ENCODE measurements at regions not wholly inside any gene's neighbourhood (a gene's known extent, or its start where the extent isn't known, plus 50 kb on each side); places are given as distances from the start of the nearest gene placed in this dataset.

- 93 to 96% methylated on average over 3 of the region's 3 CpGs for WGBS, 2 donors
- no peak for DNase-seq (ENCODE audit: low spot score in 2 of 2)
- no peak overlapping the region for H3K4me3 ChIP-seq
- TF ChIP-seq CTCF (IDR thresholded peaks at IDR 0.05) (no peak), POLR2A (IDR thresholded peaks at IDR 0.05) (no peak), EP300 (IDR thresholded peaks at IDR 0.05) (no peak)
- H3K27ac ChIP-seq, result no peak overlapping the region
- H3K36me3 ChIP-seq, result no peaks in the 10 kb centered on the region
- H3K9me3 ChIP-seq, result no peaks in the 10 kb centered on the region
- H3K27me3 ChIP-seq, result no peaks in the 10 kb centered on the region
- H3K4me1 ChIP-seq, result peaks cover 0 to 6% (median 0%) of the 10 kb centered on the region in 4 donors
Measured at GRCh38 chr4:71243091-71243833, 95.6 kb upstream of the SLC4A4 start.

GRCh38 chr4:71247706-71248105 lies 91.1 kb upstream of the SLC4A4 start:
- Histone ChIP-seq H3K27ac (no peak overlapping the region), H3K9me3 (no peaks in the 10 kb centered on the region), H3K27me3 (no peaks in the 10 kb centered on the region), H3K36me3 (no peaks in the 10 kb centered on the region), H3K4me3 (no peak overlapping the region), H3K4me1 (peaks cover 0 to 5% (median 0%) of the 10 kb centered on the region in 4 donors)
- no peak for DNase-seq (ENCODE audit: low spot score in 2 of 2)
- TF ChIP-seq POLR2A (IDR thresholded peaks at IDR 0.05), result no peak
- TF ChIP-seq EP300 (IDR thresholded peaks at IDR 0.05), result no peak
- no peak for TF ChIP-seq CTCF (IDR thresholded peaks at IDR 0.05)
- 76 to 85% methylated on average over 5 of the region's 5 CpGs for WGBS, 2 donors

GRCh38 chr4:71251261-71251660 lies 87.6 kb upstream of the SLC4A4 start:
- no peak overlapping the region for H3K27ac ChIP-seq
- H3K4me3 ChIP-seq, result no peak overlapping the region
- H3K36me3 ChIP-seq, result no peaks in the 10 kb centered on the region
- DNase-seq (ENCODE audit: low spot score in 2 of 2), result no peak
- peaks cover 0 to 21% (median 2%) of the 10 kb centered on the region in 4 donors for H3K4me1 ChIP-seq
- H3K27me3 ChIP-seq, result no peaks in the 10 kb centered on the region
- 41 to 55% methylated on average over 2 of the region's 2 CpGs for WGBS, 2 donors
- TF ChIP-seq POLR2A (IDR thresholded peaks at IDR 0.05), result no peak
- TF ChIP-seq CTCF (IDR thresholded peaks at IDR 0.05), result no peak
- TF ChIP-seq EP300 (IDR thresholded peaks at IDR 0.05), result no peak
- no peaks in the 10 kb centered on the region for H3K9me3 ChIP-seq

GRCh38 chr4:71253545-71253944 lies 85.3 kb upstream of the SLC4A4 start:
- Histone ChIP-seq H3K4me1 (peaks cover 0 to 21% (median 2%) of the 10 kb centered on the region in 4 donors), H3K27me3 (no peaks in the 10 kb centered on the region), H3K4me3 (no peak overlapping the region), H3K27ac (no peak overlapping the region), H3K36me3 (no peaks in the 10 kb centered on the region), H3K9me3 (no peaks in the 10 kb centered on the region)
- no peak for DNase-seq (ENCODE audit: low spot score in 2 of 2)
- 67 to 68% methylated on average over 1 of the region's 1 CpG for WGBS, 2 donors
- TF ChIP-seq CTCF (IDR thresholded peaks at IDR 0.05) (no peak), EP300 (IDR thresholded peaks at IDR 0.05) (no peak), POLR2A (IDR thresholded peaks at IDR 0.05) (no peak)

GRCh38 chr4:71254451-71255012 lies 84.3 kb upstream of the SLC4A4 start:
- H3K4me3 ChIP-seq, result no peak overlapping the region
- H3K9me3 ChIP-seq, result no peaks in the 10 kb centered on the region
- peak overlapping the region in 2 of 4 donors; percentile 21 to 26 for H3K27ac ChIP-seq
- no peaks in the 10 kb centered on the region for H3K27me3 ChIP-seq
- no peak for DNase-seq (ENCODE audit: low spot score in 2 of 2)
- peaks cover 0 to 26% (median 4%) of the 10 kb centered on the region in 4 donors for H3K4me1 ChIP-seq
- 41 to 57% methylated on average over 2 of the region's 2 CpGs for WGBS, 2 donors
- TF ChIP-seq CTCF (IDR thresholded peaks at IDR 0.05), result no peak
- TF ChIP-seq EP300 (IDR thresholded peaks at IDR 0.05), result no peak
- no peak for TF ChIP-seq POLR2A (IDR thresholded peaks at IDR 0.05)
- no peaks in the 10 kb centered on the region for H3K36me3 ChIP-seq

Data from tibial nerve (tissue), 4 donors.